Naive thymus-derived CD4-positive, alpha-beta T cell (primary cell): ENCODE measurements at regions not wholly inside any gene's neighbourhood (a gene's known extent, or its start where the extent isn't known, plus 50 kb on each side); places are given as distances from the start of the nearest gene placed in this dataset.
"Not testable (repeated sequence)": the region's sequence is repeated elsewhere in the genome, so short reads cannot be mapped to it uniquely, and the experiment has no call there.

Source experiments
- ATAC-seq: fragments of 150-1000 bp; cut with Tn5 transposase; 2 replicates; pipeline ENCODE4 v1.10.0; 2021; ENCODE audit warnings: mild to moderate bottlenecking, moderate library complexity
- CTCF ChIA-PET: fragments of 350-600 bp; sonication (Branson Sonifier 250); formaldehyde crosslinking; loops from one replicate; lab custom pipeline; 2021; ENCODE audit warnings: antibody characterized with exemption; lab: Charles Lee
- POLR2A ChIA-PET: fragments of 350-600 bp; sonication (Branson Sonifier 250); formaldehyde crosslinking; loops from one replicate; lab custom pipeline; 2021; ENCODE audit warnings: antibody characterized with exemption, inconsistent platforms; lab: Charles Lee
- DNase-seq, 9 donors: peaks; one replicate each; pipeline versions ENCODE4 v3.0.0 to v3.0.0-alpha.2; 2020 to 2022; ENCODE audit warnings: mixed read lengths in 1 of 9
- H3K27ac ChIP-seq: one replicate; pipeline ENCODE4 v1.7.0; 2013; ENCODE audit warnings: mild to moderate bottlenecking, low read depth, low read length, moderate library complexity
- H3K27me3 ChIP-seq, 2 donors: one replicate each; pipeline ENCODE4 v1.7.0; 2013; ENCODE audit warnings: low read length in 2 of 2, mild to moderate bottlenecking in 2 of 2, moderate library complexity in 2 of 2; ENCODE audit not compliant: control insufficient read depth in 2 of 2, insufficient read depth in 2 of 2
- H3K36me3 ChIP-seq, 3 experiments: 1 replicate in 2 of 3; 2 replicates in 1 of 3; pipeline ENCODE4 v1.7.0; 2013; ENCODE audit warnings: low read length in 3 of 3, mild to moderate bottlenecking in 3 of 3, moderate library complexity in 1 of 3; ENCODE audit not compliant: insufficient read depth in 3 of 3, control insufficient read depth in 2 of 3
- H3K4me1 ChIP-seq, 2 donors: one replicate each; pipeline ENCODE4 v1.7.0; 2013; ENCODE audit warnings: low read length in 2 of 2, mild to moderate bottlenecking in 2 of 2, moderate library complexity in 1 of 2; ENCODE audit not compliant: control insufficient read depth in 2 of 2, insufficient read depth in 2 of 2
- H3K4me3 ChIP-seq: 2 replicates; pipeline ENCODE4 v1.7.0; 2013; ENCODE audit warnings: mild to moderate bottlenecking, low read length
- H3K9me3 ChIP-seq, 3 experiments: 1 replicate in 2 of 3; 2 replicates in 1 of 3; pipeline ENCODE4 v1.7.0; 2013; ENCODE audit warnings: low read length in 3 of 3; ENCODE audit not compliant: control insufficient read depth in 2 of 3
- H3K27ac Mint-ChIP-seq, 9 donors: one replicate each; pipeline ENCODE4 v1.8.0; 2020 to 2022; ENCODE audit warnings: mixed read lengths in 9 of 9, mild to moderate bottlenecking in 8 of 9, moderate library complexity in 5 of 9, inconsistent platforms in 2 of 9
- H3K27me3 Mint-ChIP-seq, 5 donors: one replicate each; pipeline ENCODE4 v1.8.0; 2021 to 2022; ENCODE audit warnings: mixed read lengths in 5 of 5, mild to moderate bottlenecking in 1 of 5
- H3K36me3 Mint-ChIP-seq, 5 donors: one replicate each; pipeline ENCODE4 v1.8.0; 2020 to 2022; ENCODE audit warnings: mixed read lengths in 5 of 5, mild to moderate bottlenecking in 3 of 5, inconsistent platforms in 1 of 5
- H3K4me1 Mint-ChIP-seq, 7 donors: one replicate each; pipeline ENCODE4 v1.8.0; 2020 to 2022; ENCODE audit warnings: mixed read lengths in 7 of 7, mild to moderate bottlenecking in 3 of 7, inconsistent platforms in 1 of 7
- H3K4me3 Mint-ChIP-seq, 10 donors: one replicate each; pipeline ENCODE4 v1.8.0; 2020 to 2022; ENCODE audit warnings: mild to moderate bottlenecking in 10 of 10, mixed read lengths in 10 of 10, moderate library complexity in 6 of 10, inconsistent platforms in 2 of 10
- H3K9me3 Mint-ChIP-seq, 11 donors: one replicate each; pipeline ENCODE4 v1.8.0; 2020 to 2022; ENCODE audit warnings: mixed read lengths in 11 of 11, mild to moderate bottlenecking in 4 of 11, inconsistent platforms in 1 of 11, moderate library complexity in 1 of 11
- intact Hi-C, 2 donors: fragments of 100-400 bp; cut with micrococcal nuclease; formaldehyde crosslinking; loops; one replicate each; pipeline ENCODE4 v1.15.1; 2023

- peaks cover 0 to 5% (median 0%) of the 10 kb centered on the region in 11 donors for H3K9me3 Mint-ChIP-seq
- POLR2A ChIA-PET, result interaction anchor here (1.0 to 7.1 kb wide), 4 partner anchors 11 to 128 kb away, joined by 3 to 83 read pairs (median 4); no protein-coding TSS in a partner anchor
- Histone ChIP-seq H3K27ac (no peak overlapping the region), H3K9me3 (no peaks in the 10 kb centered on the region), H3K27me3 (no peaks in the 10 kb centered on the region), H3K4me3 (no peak overlapping the region), H3K4me1 (peaks cover 49 to 68% of the 10 kb centered on the region in 2 donors), H3K36me3 (no peaks in the 10 kb centered on the region)
- H3K4me1 Mint-ChIP-seq, result peaks cover 41 to 93% (median 84%) of the 10 kb centered on the region in 7 donors
- peak overlapping the region in 1 of 10 donors; percentile 38 for H3K4me3 Mint-ChIP-seq
- H3K36me3 Mint-ChIP-seq, result no peaks in the 10 kb centered on the region
- ATAC-seq (no peak), DNase-seq (no peak)
- intact Hi-C loops, result loop anchor here in 1 of 2 donors (10.0 kb wide), 1 partner anchor 332 kb away; no protein-coding TSS in a partner anchor
- peak overlapping the region in 7 of 9 donors; percentile 72 to 99 (median 99) for H3K27ac Mint-ChIP-seq
- no peaks in the 10 kb centered on the region for H3K27me3 Mint-ChIP-seq
- CTCF ChIA-PET, result interaction anchor here (0.6 to 1.6 kb wide), 4 partner anchors 10 to 144 kb away, joined by 3 to 6 read pairs (median 4); no protein-coding TSS in a partner anchor
Observed at GRCh38 chr3:56926947-56927282, 125.2 kb upstream of the ARHGEF3 start.

DNA sequence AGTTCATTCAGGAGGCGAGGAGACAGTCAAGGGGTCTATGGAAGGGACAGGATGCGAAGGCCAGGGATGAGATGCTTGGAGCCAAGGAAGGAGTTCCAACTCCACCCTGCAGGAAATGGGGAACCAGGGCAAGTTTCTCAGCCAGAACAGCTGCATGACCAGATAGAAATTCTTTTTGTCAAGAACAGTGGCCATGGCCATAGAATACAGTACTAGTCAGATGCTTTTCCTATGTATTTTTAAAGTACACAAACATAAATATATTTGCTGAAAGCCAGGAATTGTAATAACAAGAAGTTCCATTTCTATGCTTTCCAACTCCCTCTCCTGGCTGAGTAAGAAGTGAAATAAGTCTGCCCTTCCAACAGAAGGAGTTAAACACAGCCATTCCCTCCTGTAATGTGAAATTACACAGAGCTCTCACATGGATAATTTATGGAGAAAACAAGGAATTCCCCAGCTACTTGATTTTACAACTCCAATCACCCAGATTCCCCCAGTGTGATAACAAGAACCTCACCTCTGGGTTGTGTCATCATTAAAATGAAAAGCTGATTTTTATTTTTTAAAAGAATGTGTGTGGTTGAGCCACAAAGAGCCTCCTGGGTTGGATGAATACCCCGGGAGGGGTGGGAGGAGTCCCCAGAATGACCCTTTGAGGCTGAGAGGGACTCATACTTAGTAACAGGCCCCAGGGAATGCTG lies 124.6 kb upstream of the ARHGEF3 start:
- no peak overlapping the region for H3K27ac ChIP-seq
- H3K4me1 Mint-ChIP-seq, result peaks cover 45 to 94% (median 89%) of the 10 kb centered on the region in 7 donors
- ChIA-PET POLR2A (interaction anchor here (0.8 to 7.1 kb wide), 7 partner anchors 10 to 127 kb away, joined by 3 to 83 read pairs (median 6); partner anchors contain the start of gene ARHGEF3), CTCF (interaction anchor here (0.6 to 2.0 kb wide), 5 partner anchors 10 to 143 kb away, joined by 3 to 7 read pairs (median 4); no protein-coding TSS in a partner anchor)
- H3K9me3 Mint-ChIP-seq, result peaks cover 0 to 5% (median 0%) of the 10 kb centered on the region in 11 donors
- H3K27me3 Mint-ChIP-seq, result no peaks in the 10 kb centered on the region
- no peak overlapping the region for H3K4me3 ChIP-seq
- ATAC-seq (no peak), DNase-seq (no peak)
- peak overlapping the region; percentile 54 to 99 (median 96) for H3K27ac Mint-ChIP-seq
- H3K4me1 ChIP-seq, result peaks cover 54 to 72% of the 10 kb centered on the region in 2 donors
- peak overlapping the region in 4 of 10 donors; percentile 38 to 69 (median 53) for H3K4me3 Mint-ChIP-seq
- no peaks in the 10 kb centered on the region for H3K27me3 ChIP-seq
- H3K36me3 ChIP-seq, result no peaks in the 10 kb centered on the region
- H3K9me3 ChIP-seq, result no peaks in the 10 kb centered on the region
- H3K36me3 Mint-ChIP-seq, result no peaks in the 10 kb centered on the region
- intact Hi-C loops, result loop anchor here in 1 of 2 donors (10.0 kb wide), 1 partner anchor 332 kb away; no protein-coding TSS in a partner anchor

DNA sequence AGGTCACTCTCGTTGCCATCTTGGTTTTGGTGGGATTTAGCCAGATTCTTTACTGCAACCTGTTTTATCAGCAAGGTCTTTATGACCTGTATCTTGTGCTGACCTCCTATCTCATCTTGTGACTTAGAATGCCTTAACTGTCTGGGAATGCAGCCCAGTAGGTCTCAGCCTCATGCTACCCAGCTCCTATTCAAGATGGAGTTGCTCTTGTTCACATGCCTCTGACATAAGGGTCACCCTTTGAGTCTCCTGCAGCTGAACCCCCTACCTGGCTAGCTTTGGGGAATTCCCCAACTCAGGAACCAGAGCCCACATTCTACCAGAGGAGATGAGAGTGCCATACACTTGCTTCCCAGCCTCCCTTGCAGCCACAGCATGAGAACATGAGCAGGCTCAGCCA lies 123.0 kb upstream of the ARHGEF3 start:
- H3K27me3 ChIP-seq, H3K9me3 ChIP-seq, H3K36me3 Mint-ChIP-seq, H3K27me3 Mint-ChIP-seq, ATAC-seq, H3K36me3 ChIP-seq, DNase-seq, H3K4me3 ChIP-seq, H3K9me3 Mint-ChIP-seq: not testable (repeated sequence)
- Histone ChIP-seq H3K27ac (peak overlapping the region; percentile 82), H3K4me1 (peaks cover 58 to 77% of the 10 kb centered on the region in 2 donors)
- POLR2A ChIA-PET, result interaction anchor here (0.7 to 7.1 kb wide), 9 partner anchors 8 to 241 kb away, joined by 3 to 83 read pairs (median 5); partner anchors contain the start of genes ARHGEF3 and TASOR
- peak overlapping the region in 5 of 10 donors; percentile 6 to 79 (median 76) for H3K4me3 Mint-ChIP-seq
- intact Hi-C loops, result loop anchor here (1.0 to 10.0 kb wide), 3 partner anchors 8 to 330 kb away; no protein-coding TSS in a partner anchor
- peak overlapping the region; percentile 86 to 100 (median 99) for H3K27ac Mint-ChIP-seq
- CTCF ChIA-PET, result interaction anchor here (1.2 to 2.0 kb wide), 2 partner anchors 8 to 62 kb away, joined by 5 to 7 read pairs; no protein-coding TSS in a partner anchor
- peaks cover 51 to 92% (median 82%) of the 10 kb centered on the region in 7 donors for H3K4me1 Mint-ChIP-seq

DNA sequence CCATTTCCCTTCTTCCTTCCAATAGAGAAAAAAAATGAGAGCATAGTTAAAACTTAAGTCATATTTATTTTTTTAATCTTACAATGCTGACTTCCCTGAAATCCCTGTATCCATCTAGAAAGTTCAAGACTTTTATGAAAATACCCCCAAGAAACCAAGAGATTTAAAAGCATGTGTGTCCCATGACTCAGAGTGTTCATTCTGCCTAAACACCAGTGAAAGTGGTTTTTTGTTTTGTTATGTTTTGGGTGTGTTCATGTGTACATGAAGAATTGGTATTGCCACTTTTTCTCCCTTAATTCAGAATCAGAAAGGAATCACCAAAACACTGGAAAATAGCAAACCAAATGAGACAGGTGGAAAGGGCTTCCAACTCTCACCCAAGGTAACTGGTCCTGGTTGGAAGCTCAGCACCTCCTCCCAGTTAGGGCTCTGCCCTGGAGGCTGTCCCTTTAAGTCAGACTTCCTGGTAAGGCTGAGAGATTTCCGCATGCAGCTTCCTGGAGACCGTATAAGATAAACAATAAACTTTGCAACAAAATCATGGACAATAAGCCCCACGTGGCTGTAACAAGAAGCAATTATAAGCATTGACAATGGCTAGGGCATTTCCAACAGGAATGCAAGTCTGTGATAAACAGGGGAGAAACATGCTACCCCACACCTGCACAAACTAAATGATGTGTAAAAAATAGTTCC lies 121.9 kb upstream of the ARHGEF3 start:
- intact Hi-C loops, result loop anchor here (1.0 to 10.0 kb wide), 3 partner anchors 7 to 329 kb away; no protein-coding TSS in a partner anchor
- Histone ChIP-seq H3K27me3 (no peaks in the 10 kb centered on the region), H3K27ac (peak overlapping the region; percentile 82), H3K4me3 (peak overlapping the region; percentile 10), H3K4me1 (peaks cover 61 to 77% of the 10 kb centered on the region in 2 donors), H3K9me3 (no peaks in the 10 kb centered on the region), H3K36me3 (no peaks in the 10 kb centered on the region)
- H3K4me3 Mint-ChIP-seq, result peak overlapping the region; percentile 52 to 82 (median 76)
- POLR2A ChIA-PET, result interaction anchor here (0.6 to 7.1 kb wide), 9 partner anchors 7 to 213 kb away, joined by 3 to 83 read pairs (median 4); partner anchors contain the start of gene ARHGEF3
- peaks cover 50 to 93% (median 84%) of the 10 kb centered on the region in 7 donors for H3K4me1 Mint-ChIP-seq
- no peaks in the 10 kb centered on the region for H3K27me3 Mint-ChIP-seq
- DNase-seq (peak; percentile 21 to 85 (median 78)), ATAC-seq (peak; percentile 89)
- H3K9me3 Mint-ChIP-seq, result peaks cover 0 to 5% (median 0%) of the 10 kb centered on the region in 11 donors
- peak overlapping the region; percentile 86 to 100 (median 99) for H3K27ac Mint-ChIP-seq
- CTCF ChIA-PET, result interaction anchor here (0.7 to 0.9 kb wide), 2 partner anchors 23 to 65 kb away, joined by 3 read pairs; no protein-coding TSS in a partner anchor
- no peaks in the 10 kb centered on the region for H3K36me3 Mint-ChIP-seq

DNA sequence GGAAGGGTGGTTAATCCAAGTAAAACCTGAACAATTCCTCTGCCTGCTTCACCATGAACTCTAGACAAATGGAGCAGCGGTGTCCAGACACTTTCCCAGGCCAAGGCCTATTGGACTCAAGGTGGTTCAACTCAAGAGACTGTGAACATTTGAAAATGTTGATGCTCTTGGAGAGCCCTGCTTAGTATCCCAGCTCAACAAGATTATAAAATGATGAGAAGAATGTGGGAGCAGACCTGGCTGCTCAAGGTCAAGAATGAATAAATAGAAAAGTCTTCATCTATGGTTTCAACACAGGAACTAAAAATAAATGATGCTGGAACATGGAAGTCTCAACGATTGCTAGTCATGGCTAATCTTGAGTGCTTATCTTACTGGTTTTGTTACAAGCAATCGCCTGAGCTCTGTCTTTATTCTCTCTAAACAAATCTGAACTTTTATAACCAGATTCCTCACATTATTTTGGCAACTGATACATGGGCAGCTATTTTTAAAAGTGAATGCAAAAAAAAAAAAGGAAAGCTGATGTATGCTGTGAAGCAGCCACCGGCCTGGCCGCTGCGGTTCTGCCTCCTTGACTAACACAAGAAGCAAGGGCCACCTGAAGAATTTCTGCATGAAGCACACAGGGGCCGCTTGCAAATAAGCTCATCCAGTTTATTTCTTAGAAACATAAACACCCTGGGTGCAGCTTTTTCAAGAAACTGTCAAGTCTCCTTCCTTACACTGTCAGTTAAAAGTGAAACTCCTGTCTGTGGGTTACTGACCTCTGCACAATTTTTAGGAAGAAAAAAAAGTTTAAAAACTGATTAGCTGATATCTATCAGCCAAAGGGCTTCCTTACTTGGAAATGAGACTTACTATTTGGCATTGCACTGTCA lies 120.1 kb upstream of the ARHGEF3 start:
- CTCF ChIA-PET, result interaction anchor here (0.8 to 1.6 kb wide), 9 partner anchors 35 to 216 kb away, joined by 3 to 11 read pairs (median 4); no protein-coding TSS in a partner anchor
- no peaks in the 10 kb centered on the region for H3K36me3 ChIP-seq
- H3K36me3 Mint-ChIP-seq, result no peaks in the 10 kb centered on the region
- ATAC-seq (no peak), DNase-seq (no peak)
- intact Hi-C loops, result loop anchor here in 1 of 2 donors (10.0 kb wide), 1 partner anchor 327 kb away; no protein-coding TSS in a partner anchor
- H3K4me1 ChIP-seq, result peaks cover 66 to 76% of the 10 kb centered on the region in 2 donors
- H3K27me3 Mint-ChIP-seq, result no peaks in the 10 kb centered on the region
- H3K27me3 ChIP-seq, result no peaks in the 10 kb centered on the region
- H3K4me3 ChIP-seq, result peak overlapping the region; percentile 43
- H3K9me3 ChIP-seq, result no peaks in the 10 kb centered on the region
- peaks cover 58 to 93% (median 87%) of the 10 kb centered on the region in 7 donors for H3K4me1 Mint-ChIP-seq
- peak overlapping the region; percentile 88 to 99 (median 98) for H3K27ac Mint-ChIP-seq
- peak overlapping the region; percentile 67 to 90 (median 86) for H3K4me3 Mint-ChIP-seq
- H3K9me3 Mint-ChIP-seq, result peaks cover 0 to 5% (median 0%) of the 10 kb centered on the region in 11 donors
- peak overlapping the region; percentile 66 for H3K27ac ChIP-seq
- POLR2A ChIA-PET, result interaction anchor here (0.8 to 3.8 kb wide), 11 partner anchors 21 to 217 kb away, joined by 3 to 31 read pairs (median 4); partner anchors contain the start of gene ARHGEF3
